ENCODE measurements at regions not wholly inside any gene's neighbourhood (a gene's known extent, or its start where the extent isn't known, plus 50 kb on each side); places are given as distances from the start of the nearest gene placed in this dataset.

- Histone ChIP-seq H3K27me3 (ENCODE audit: insufficient read depth, poor library complexity, severe bottlenecking) (no peaks in the 10 kb centered on the region), H3K4me3 (ENCODE audit: severe bottlenecking) (no peak overlapping the region), H3K27ac (ENCODE audit: poor library complexity, severe bottlenecking) (no peak overlapping the region), H3K36me3 (ENCODE audit: low read depth) (no peaks in the 10 kb centered on the region), H3K9me3 (ENCODE audit: severe bottlenecking) (no peaks in the 10 kb centered on the region), H3K4me1 (ENCODE audit: insufficient read depth, poor library complexity, severe bottlenecking) (no peaks in the 10 kb centered on the region)
- ATAC-seq (ENCODE audit: low read depth) (no peak), DNase-seq (ENCODE audit: low spot score) (no peak)
- no peak for TF ChIP-seq CTCF (IDR thresholded peaks at IDR 0.05; ENCODE audit: poor library complexity, severe bottlenecking)
Measured at GRCh38 chr5:42896523-42896922, 84.8 kb upstream of the SELENOP start.

- ATAC-seq (ENCODE audit: low read depth) (no peak), DNase-seq (ENCODE audit: low spot score) (no peak)
- no peaks in the 10 kb centered on the region for H3K27me3 ChIP-seq (ENCODE audit: insufficient read depth, poor library complexity, severe bottlenecking)
- no peaks in the 10 kb centered on the region for H3K4me1 ChIP-seq (ENCODE audit: insufficient read depth, poor library complexity, severe bottlenecking)
- no peak for TF ChIP-seq CTCF (IDR thresholded peaks at IDR 0.05; ENCODE audit: poor library complexity, severe bottlenecking)
- no peak overlapping the region for H3K4me3 ChIP-seq (ENCODE audit: severe bottlenecking)
- H3K36me3 ChIP-seq (ENCODE audit: low read depth): no peaks in the 10 kb centered on the region
- H3K9me3 ChIP-seq (ENCODE audit: severe bottlenecking): no peaks in the 10 kb centered on the region
- H3K27ac ChIP-seq (ENCODE audit: poor library complexity, severe bottlenecking): no peak overlapping the region
Measured at GRCh38 chr5:42894057-42894456, 82.4 kb upstream of the SELENOP start.

- H3K4me3 ChIP-seq (ENCODE audit: severe bottlenecking): no peak overlapping the region
- H3K27ac ChIP-seq (ENCODE audit: poor library complexity, severe bottlenecking): no peak overlapping the region
- H3K36me3 ChIP-seq (ENCODE audit: low read depth): no peaks in the 10 kb centered on the region
- no peaks in the 10 kb centered on the region for H3K27me3 ChIP-seq (ENCODE audit: insufficient read depth, poor library complexity, severe bottlenecking)
- TF ChIP-seq CTCF (IDR thresholded peaks at IDR 0.05; ENCODE audit: poor library complexity, severe bottlenecking): peak; percentile 99
- DNase-seq (ENCODE audit: low spot score) (no peak), ATAC-seq (ENCODE audit: low read depth) (peak; percentile 90)
- H3K4me1 ChIP-seq (ENCODE audit: insufficient read depth, poor library complexity, severe bottlenecking): peaks cover 13% of the 10 kb centered on the region
- H3K9me3 ChIP-seq (ENCODE audit: severe bottlenecking): no peaks in the 10 kb centered on the region
Measured at GRCh38 chr5:42889311-42889933, 77.7 kb upstream of the SELENOP start.

GRCh38 chr5:42888771-42889170 lies 77.1 kb upstream of the SELENOP start:
- DNase-seq (ENCODE audit: low spot score) (no peak), ATAC-seq (ENCODE audit: low read depth) (no peak)
- H3K27ac ChIP-seq (ENCODE audit: poor library complexity, severe bottlenecking): no peak overlapping the region
- H3K36me3 ChIP-seq (ENCODE audit: low read depth): no peaks in the 10 kb centered on the region
- peaks cover 13% of the 10 kb centered on the region for H3K4me1 ChIP-seq (ENCODE audit: insufficient read depth, poor library complexity, severe bottlenecking)
- no peaks in the 10 kb centered on the region for H3K27me3 ChIP-seq (ENCODE audit: insufficient read depth, poor library complexity, severe bottlenecking)
- H3K4me3 ChIP-seq (ENCODE audit: severe bottlenecking): no peak overlapping the region
- no peak for TF ChIP-seq CTCF (IDR thresholded peaks at IDR 0.05; ENCODE audit: poor library complexity, severe bottlenecking)
- H3K9me3 ChIP-seq (ENCODE audit: severe bottlenecking): no peaks in the 10 kb centered on the region

DNA sequence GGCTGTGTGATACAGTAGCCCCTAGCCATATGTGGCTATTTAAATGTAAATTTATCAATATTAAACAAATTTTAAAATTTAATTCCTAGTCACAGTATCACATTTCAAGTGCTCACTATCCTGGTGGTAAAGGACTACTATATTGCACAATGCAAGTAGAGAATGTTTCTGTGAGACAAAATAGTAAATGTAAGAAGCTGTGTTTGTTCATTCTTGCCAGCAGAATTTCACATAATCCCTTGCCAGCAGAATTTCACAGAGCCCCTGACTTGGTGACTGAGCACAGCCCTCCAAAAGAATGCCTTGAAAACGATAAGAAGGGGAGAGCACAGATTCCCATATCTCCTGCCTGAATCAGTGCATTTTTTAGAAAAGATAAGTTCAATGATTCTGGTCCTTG lies 75.9 kb upstream of the SELENOP start:
- TF ChIP-seq CTCF (IDR thresholded peaks at IDR 0.05; ENCODE audit: poor library complexity, severe bottlenecking): no peak
- no peak for ATAC-seq (ENCODE audit: low read depth)
- H3K36me3 ChIP-seq (ENCODE audit: low read depth): no peaks in the 10 kb centered on the region
- H3K27me3 ChIP-seq (ENCODE audit: insufficient read depth, poor library complexity, severe bottlenecking): no peaks in the 10 kb centered on the region
- peak overlapping the region; percentile 11 for H3K27ac ChIP-seq (ENCODE audit: poor library complexity, severe bottlenecking)
- DNase-seq (ENCODE audit: low spot score): no peak
- H3K9me3 ChIP-seq (ENCODE audit: severe bottlenecking): no peaks in the 10 kb centered on the region
- H3K4me1 ChIP-seq (ENCODE audit: insufficient read depth, poor library complexity, severe bottlenecking): peaks cover 13% of the 10 kb centered on the region
- no peak overlapping the region for H3K4me3 ChIP-seq (ENCODE audit: severe bottlenecking)

Measured in RWPE2 (cell line).